ENCODE measurements at regions not wholly inside any gene's neighbourhood (a gene's known extent, or its start where the extent isn't known, plus 50 kb on each side); places are given as distances from the start of the nearest gene placed in this dataset.

- TF ChIP-seq ESRRG (CRISPR knock-in tag; IDR thresholded peaks at IDR 0.05): no peak
- TF ChIP-seq TCF4 (CRISPR knock-in tag; IDR thresholded peaks at IDR 0.05; ENCODE audit: borderline replicate concordance): no peak
- TF ChIP-seq, protein P1, sequence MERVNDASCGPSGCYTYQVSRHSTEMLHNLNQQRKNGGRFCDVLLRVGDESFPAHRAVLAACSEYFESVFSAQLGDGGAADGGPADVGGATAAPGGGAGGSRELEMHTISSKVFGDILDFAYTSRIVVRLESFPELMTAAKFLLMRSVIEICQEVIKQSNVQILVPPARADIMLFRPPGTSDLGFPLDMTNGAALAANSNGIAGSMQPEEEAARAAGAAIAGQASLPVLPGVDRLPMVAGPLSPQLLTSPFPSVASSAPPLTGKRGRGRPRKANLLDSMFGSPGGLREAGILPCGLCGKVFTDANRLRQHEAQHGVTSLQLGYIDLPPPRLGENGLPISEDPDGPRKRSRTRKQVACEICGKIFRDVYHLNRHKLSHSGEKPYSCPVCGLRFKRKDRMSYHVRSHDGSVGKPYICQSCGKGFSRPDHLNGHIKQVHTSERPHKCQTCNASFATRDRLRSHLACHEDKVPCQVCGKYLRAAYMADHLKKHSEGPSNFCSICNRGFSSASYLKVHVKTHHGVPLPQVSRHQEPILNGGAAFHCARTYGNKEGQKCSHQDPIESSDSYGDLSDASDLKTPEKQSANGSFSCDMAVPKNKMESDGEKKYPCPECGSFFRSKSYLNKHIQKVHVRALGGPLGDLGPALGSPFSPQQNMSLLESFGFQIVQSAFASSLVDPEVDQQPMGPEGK (CRISPR knock-in tag; IDR thresholded peaks at IDR 0.05; ENCODE audit: borderline replicate concordance): no peak
- no peak for TF ChIP-seq OSR1 (CRISPR knock-in tag; IDR thresholded peaks at IDR 0.05)
- no peak for TF ChIP-seq ZNF70 (CRISPR knock-in tag; IDR thresholded peaks at IDR 0.05)
- no peak for TF ChIP-seq ISL1 (CRISPR knock-in tag; IDR thresholded peaks at IDR 0.05)
- TF ChIP-seq ZC3H10 (CRISPR knock-in tag; IDR thresholded peaks at IDR 0.05): no peak
- no peak for TF ChIP-seq ARNTL (CRISPR knock-in tag; IDR thresholded peaks at IDR 0.05; ENCODE audit: borderline replicate concordance, low read depth)
- no peak for TF ChIP-seq RARB (CRISPR knock-in tag; IDR thresholded peaks at IDR 0.05)
- TF ChIP-seq CSDC2 (CRISPR knock-in tag; IDR thresholded peaks at IDR 0.05): no peak
- TF ChIP-seq, protein P2, sequence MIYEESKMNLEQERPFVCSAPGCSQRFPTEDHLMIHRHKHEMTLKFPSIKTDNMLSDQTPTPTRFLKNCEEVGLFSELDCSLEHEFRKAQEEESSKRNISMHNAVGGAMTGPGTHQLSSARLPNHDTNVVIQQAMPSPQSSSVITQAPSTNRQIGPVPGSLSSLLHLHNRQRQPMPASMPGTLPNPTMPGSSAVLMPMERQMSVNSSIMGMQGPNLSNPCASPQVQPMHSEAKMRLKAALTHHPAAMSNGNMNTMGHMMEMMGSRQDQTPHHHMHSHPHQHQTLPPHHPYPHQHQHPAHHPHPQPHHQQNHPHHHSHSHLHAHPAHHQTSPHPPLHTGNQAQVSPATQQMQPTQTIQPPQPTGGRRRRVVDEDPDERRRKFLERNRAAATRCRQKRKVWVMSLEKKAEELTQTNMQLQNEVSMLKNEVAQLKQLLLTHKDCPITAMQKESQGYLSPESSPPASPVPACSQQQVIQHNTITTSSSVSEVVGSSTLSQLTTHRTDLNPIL (CRISPR knock-in tag; IDR thresholded peaks at IDR 0.05; ENCODE audit: low read depth): no peak
- no peak for TF ChIP-seq ZNF8 (CRISPR knock-in tag; IDR thresholded peaks at IDR 0.05)
- TF ChIP-seq, protein P3, sequence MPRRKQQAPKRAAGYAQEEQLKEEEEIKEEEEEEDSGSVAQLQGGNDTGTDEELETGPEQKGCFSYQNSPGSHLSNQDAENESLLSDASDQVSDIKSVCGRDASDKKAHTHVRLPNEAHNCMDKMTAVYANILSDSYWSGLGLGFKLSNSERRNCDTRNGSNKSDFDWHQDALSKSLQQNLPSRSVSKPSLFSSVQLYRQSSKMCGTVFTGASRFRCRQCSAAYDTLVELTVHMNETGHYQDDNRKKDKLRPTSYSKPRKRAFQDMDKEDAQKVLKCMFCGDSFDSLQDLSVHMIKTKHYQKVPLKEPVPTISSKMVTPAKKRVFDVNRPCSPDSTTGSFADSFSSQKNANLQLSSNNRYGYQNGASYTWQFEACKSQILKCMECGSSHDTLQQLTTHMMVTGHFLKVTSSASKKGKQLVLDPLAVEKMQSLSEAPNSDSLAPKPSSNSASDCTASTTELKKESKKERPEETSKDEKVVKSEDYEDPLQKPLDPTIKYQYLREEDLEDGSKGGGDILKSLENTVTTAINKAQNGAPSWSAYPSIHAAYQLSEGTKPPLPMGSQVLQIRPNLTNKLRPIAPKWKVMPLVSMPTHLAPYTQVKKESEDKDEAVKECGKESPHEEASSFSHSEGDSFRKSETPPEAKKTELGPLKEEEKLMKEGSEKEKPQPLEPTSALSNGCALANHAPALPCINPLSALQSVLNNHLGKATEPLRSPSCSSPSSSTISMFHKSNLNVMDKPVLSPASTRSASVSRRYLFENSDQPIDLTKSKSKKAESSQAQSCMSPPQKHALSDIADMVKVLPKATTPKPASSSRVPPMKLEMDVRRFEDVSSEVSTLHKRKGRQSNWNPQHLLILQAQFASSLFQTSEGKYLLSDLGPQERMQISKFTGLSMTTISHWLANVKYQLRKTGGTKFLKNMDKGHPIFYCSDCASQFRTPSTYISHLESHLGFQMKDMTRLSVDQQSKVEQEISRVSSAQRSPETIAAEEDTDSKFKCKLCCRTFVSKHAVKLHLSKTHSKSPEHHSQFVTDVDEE (CRISPR knock-in tag; IDR thresholded peaks at IDR 0.05): no peak
- TF ChIP-seq ZFP30 (CRISPR knock-in tag; IDR thresholded peaks at IDR 0.05): no peak
- TF ChIP-seq, protein P4, sequence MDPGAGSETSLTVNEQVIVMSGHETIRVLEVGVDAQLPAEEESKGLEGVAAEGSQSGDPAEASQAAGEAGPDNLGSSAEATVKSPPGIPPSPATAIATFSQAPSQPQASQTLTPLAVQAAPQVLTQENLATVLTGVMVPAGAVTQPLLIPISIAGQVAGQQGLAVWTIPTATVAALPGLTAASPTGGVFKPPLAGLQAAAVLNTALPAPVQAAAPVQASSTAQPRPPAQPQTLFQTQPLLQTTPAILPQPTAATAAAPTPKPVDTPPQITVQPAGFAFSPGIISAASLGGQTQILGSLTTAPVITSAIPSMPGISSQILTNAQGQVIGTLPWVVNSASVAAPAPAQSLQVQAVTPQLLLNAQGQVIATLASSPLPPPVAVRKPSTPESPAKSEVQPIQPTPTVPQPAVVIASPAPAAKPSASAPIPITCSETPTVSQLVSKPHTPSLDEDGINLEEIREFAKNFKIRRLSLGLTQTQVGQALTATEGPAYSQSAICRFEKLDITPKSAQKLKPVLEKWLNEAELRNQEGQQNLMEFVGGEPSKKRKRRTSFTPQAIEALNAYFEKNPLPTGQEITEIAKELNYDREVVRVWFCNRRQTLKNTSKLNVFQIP (CRISPR knock-in tag; IDR thresholded peaks at IDR 0.05; ENCODE audit: borderline replicate concordance, low read depth): no peak
- no peak for TF ChIP-seq ZNF565 (CRISPR knock-in tag; conservative IDR thresholded peaks at IDR 0.05; ENCODE audit: low read depth)
- no peak for TF ChIP-seq SNAI2 (CRISPR knock-in tag; IDR thresholded peaks at IDR 0.05)
- TF ChIP-seq GLIS3 (CRISPR knock-in tag; IDR thresholded peaks at IDR 0.05): no peak
- no peak for TF ChIP-seq ZFP3 (CRISPR knock-in tag; IDR thresholded peaks at IDR 0.05)
- no peak for TF ChIP-seq TOX (CRISPR knock-in tag; IDR thresholded peaks at IDR 0.05; ENCODE audit: borderline replicate concordance)
- ATAC-seq: no peak
These were observed 276.9 kb downstream of the MYCN start for GRCh38 chr2:16217291-16217690.

- TF ChIP-seq PPARA (CRISPR knock-in tag; IDR thresholded peaks at IDR 0.05; ENCODE audit: borderline replicate concordance) (no peak), ZC3H10 (CRISPR knock-in tag; IDR thresholded peaks at IDR 0.05) (no peak), ZNF70 (CRISPR knock-in tag; IDR thresholded peaks at IDR 0.05) (no peak)
- TF ChIP-seq, protein P4 (CRISPR knock-in tag; IDR thresholded peaks at IDR 0.05; ENCODE audit: borderline replicate concordance, low read depth): no peak
- no peak for ATAC-seq
These were observed 276.2 kb downstream of the MYCN start for GRCh38 chr2:16216558-16216945.

- no peak for ATAC-seq
- TF ChIP-seq CSDC2 (CRISPR knock-in tag; IDR thresholded peaks at IDR 0.05) (no peak), TCF4 (CRISPR knock-in tag; IDR thresholded peaks at IDR 0.05; ENCODE audit: borderline replicate concordance) (no peak), ZFP30 (CRISPR knock-in tag; IDR thresholded peaks at IDR 0.05) (no peak), TOX (CRISPR knock-in tag; IDR thresholded peaks at IDR 0.05; ENCODE audit: borderline replicate concordance) (no peak), SNAI2 (CRISPR knock-in tag; IDR thresholded peaks at IDR 0.05) (no peak), ESRRG (CRISPR knock-in tag; IDR thresholded peaks at IDR 0.05) (no peak), ZNF70 (CRISPR knock-in tag; IDR thresholded peaks at IDR 0.05) (no peak), ZNF8 (CRISPR knock-in tag; IDR thresholded peaks at IDR 0.05) (no peak), ARNTL (CRISPR knock-in tag; IDR thresholded peaks at IDR 0.05; ENCODE audit: borderline replicate concordance, low read depth) (no peak), BACH2 (CRISPR knock-in tag; IDR thresholded peaks at IDR 0.05; ENCODE audit: borderline replicate concordance) (no peak), ZFP3 (CRISPR knock-in tag; IDR thresholded peaks at IDR 0.05) (no peak), ZNF565 (CRISPR knock-in tag; conservative IDR thresholded peaks at IDR 0.05; ENCODE audit: low read depth) (no peak)
- TF ChIP-seq, protein P5, sequence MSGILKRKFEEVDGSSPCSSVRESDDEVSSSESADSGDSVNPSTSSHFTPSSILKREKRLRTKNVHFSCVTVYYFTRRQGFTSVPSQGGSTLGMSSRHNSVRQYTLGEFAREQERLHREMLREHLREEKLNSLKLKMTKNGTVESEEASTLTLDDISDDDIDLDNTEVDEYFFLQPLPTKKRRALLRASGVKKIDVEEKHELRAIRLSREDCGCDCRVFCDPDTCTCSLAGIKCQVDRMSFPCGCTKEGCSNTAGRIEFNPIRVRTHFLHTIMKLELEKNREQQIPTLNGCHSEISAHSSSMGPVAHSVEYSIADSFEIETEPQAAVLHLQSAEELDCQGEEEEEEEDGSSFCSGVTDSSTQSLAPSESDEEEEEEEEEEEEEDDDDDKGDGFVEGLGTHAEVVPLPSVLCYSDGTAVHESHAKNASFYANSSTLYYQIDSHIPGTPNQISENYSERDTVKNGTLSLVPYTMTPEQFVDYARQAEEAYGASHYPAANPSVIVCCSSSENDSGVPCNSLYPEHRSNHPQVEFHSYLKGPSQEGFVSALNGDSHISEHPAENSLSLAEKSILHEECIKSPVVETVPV (CRISPR knock-in tag; IDR thresholded peaks at IDR 0.05): no peak
- TF ChIP-seq, protein P1 (CRISPR knock-in tag; IDR thresholded peaks at IDR 0.05; ENCODE audit: borderline replicate concordance): no peak
These were observed 275.7 kb downstream of the MYCN start for GRCh38 chr2:16215902-16216557.
